Activated naive CD8-positive, alpha-beta T cell treated with anti-CD3 and anti-CD28 coated beads, Interleukin-2, amount 50 U/mL, for 24 hours (primary cell): ENCODE measurements at regions not wholly inside any gene's neighbourhood (a gene's known extent, or its start where the extent isn't known, plus 50 kb on each side); places are given as distances from the start of the nearest gene placed in this dataset.

Experiments
- ATAC-seq: fragments of 150-1000 bp; cut with Tn5 transposase; one replicate; pipeline ENCODE4 v1.10.0; 2021
- DNase-seq: peaks from one replicate; pipeline ENCODE4 v3.0.0; 2021
- H3K27ac Mint-ChIP-seq: one replicate; pipeline ENCODE4 v1.8.0; 2021; ENCODE audit warnings: mild to moderate bottlenecking, mixed read lengths
- H3K27me3 Mint-ChIP-seq: one replicate; pipeline ENCODE4 v1.8.0; 2021; ENCODE audit warnings: mixed read lengths
- H3K36me3 Mint-ChIP-seq: one replicate; pipeline ENCODE4 v1.8.0; 2021; ENCODE audit warnings: low read depth, mixed read lengths
- H3K4me1 Mint-ChIP-seq: one replicate; pipeline ENCODE4 v1.8.0; 2021; ENCODE audit warnings: mixed read lengths
- H3K4me3 Mint-ChIP-seq: one replicate; pipeline ENCODE4 v1.8.0; 2021; ENCODE audit warnings: mild to moderate bottlenecking, moderate library complexity, mixed read lengths
- H3K9me3 Mint-ChIP-seq: one replicate; pipeline ENCODE4 v1.8.0; 2021; ENCODE audit warnings: mixed read lengths

DNA sequence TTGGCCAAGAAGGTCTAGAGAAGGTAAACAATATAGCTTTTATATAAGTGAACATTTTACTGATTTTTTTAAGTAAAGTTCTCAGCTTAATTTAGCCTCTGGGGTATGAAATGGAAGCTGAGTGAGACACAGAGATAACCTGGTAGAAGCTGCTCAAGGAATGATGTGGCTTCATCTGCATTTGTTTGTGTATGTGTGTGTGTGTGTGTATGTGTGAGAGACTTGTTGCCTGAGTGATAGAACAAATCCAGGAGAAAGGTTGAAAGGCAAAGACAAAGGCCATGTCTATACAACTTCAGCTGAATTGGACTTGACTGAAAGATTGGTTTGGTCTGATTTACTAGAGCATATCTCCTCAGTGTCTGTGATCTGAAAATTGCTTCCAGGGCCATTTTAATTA, 63.6 kb downstream of the PCDH7 start:
- Mint-ChIP-seq H3K9me3 (no peaks in the 10 kb centered on the region), H3K4me1 (no peaks in the 10 kb centered on the region), H3K27ac (no peak overlapping the region), H3K36me3 (no peaks in the 10 kb centered on the region), H3K4me3 (no peak overlapping the region), H3K27me3 (no peaks in the 10 kb centered on the region)
- ATAC-seq: no peak
- DNase-seq: no peak

GRCh38 chr4:30789219-30789671, 69.1 kb downstream of the PCDH7 start:
- Mint-ChIP-seq H3K36me3 (no peaks in the 10 kb centered on the region), H3K27me3 (no peaks in the 10 kb centered on the region), H3K4me3 (no peak overlapping the region), H3K9me3 (no peaks in the 10 kb centered on the region), H3K27ac (no peak overlapping the region), H3K4me1 (no peaks in the 10 kb centered on the region)
- ATAC-seq (no peak), DNase-seq (no peak)

DNA sequence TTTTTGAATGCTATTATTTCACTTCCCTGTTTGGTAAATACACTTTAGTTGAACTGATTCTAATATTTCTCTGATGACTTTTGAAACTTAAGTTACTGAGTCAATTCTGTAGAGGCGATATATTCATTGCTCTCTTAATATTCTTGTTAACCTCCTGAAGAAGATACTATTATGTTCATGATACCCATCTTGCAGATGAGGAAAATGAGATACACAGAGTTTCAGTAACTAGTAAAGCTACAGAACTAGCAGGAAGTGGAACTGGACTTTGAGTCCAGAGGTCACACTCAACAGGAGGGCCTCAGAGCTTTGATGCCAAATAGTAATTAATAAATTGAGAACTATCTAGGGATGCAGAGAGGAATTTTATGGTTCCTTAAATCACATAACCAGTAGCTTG, 70.0 kb downstream of the PCDH7 start:
- Mint-ChIP-seq H3K36me3 (no peaks in the 10 kb centered on the region), H3K4me3 (no peak overlapping the region)
- DNase-seq: no peak

GRCh38 chr4:30790998-30791397, 70.8 kb downstream of the PCDH7 start:
- no peaks in the 10 kb centered on the region for H3K9me3 Mint-ChIP-seq
- no peak for ATAC-seq

More for the DNA sequence above, 70.0 kb downstream of the PCDH7 start:
- ATAC-seq: no peak
- no peaks in the 10 kb centered on the region for H3K27me3 Mint-ChIP-seq
- H3K27ac Mint-ChIP-seq: no peak overlapping the region
- no peaks in the 10 kb centered on the region for H3K4me1 Mint-ChIP-seq
- H3K9me3 Mint-ChIP-seq: no peaks in the 10 kb centered on the region

GRCh38 chr4:30792601-30793000, 72.4 kb downstream of the PCDH7 start:
- DNase-seq: no peak
- H3K36me3 Mint-ChIP-seq: no peaks in the 10 kb centered on the region
- no peaks in the 10 kb centered on the region for H3K9me3 Mint-ChIP-seq
- H3K4me1 Mint-ChIP-seq: no peaks in the 10 kb centered on the region
- H3K27ac Mint-ChIP-seq: no peak overlapping the region
- no peak overlapping the region for H3K4me3 Mint-ChIP-seq
- no peaks in the 10 kb centered on the region for H3K27me3 Mint-ChIP-seq
- no peak for ATAC-seq

More at GRCh38 chr4:30790998-30791397, 70.8 kb downstream of the PCDH7 start:
- Mint-ChIP-seq H3K4me3 (no peak overlapping the region), H3K27me3 (no peaks in the 10 kb centered on the region), H3K36me3 (no peaks in the 10 kb centered on the region), H3K27ac (no peak overlapping the region), H3K4me1 (no peaks in the 10 kb centered on the region)
- no peak for DNase-seq

GRCh38 chr4:30801876-30802275, 81.7 kb downstream of the PCDH7 start:
- ATAC-seq (no peak), DNase-seq (no peak)
- Mint-ChIP-seq H3K27me3 (no peaks in the 10 kb centered on the region), H3K36me3 (no peaks in the 10 kb centered on the region), H3K4me3 (no peak overlapping the region), H3K9me3 (peaks cover 19% of the 10 kb centered on the region), H3K27ac (no peak overlapping the region), H3K4me1 (no peaks in the 10 kb centered on the region)

- H3K36me3 Mint-ChIP-seq: no peaks in the 10 kb centered on the region
- no peak overlapping the region for H3K27ac Mint-ChIP-seq
- peaks cover 20% of the 10 kb centered on the region for H3K9me3 Mint-ChIP-seq
- H3K4me1 Mint-ChIP-seq: no peaks in the 10 kb centered on the region
- DNase-seq: no peak
- H3K27me3 Mint-ChIP-seq: no peaks in the 10 kb centered on the region
- no peak overlapping the region for H3K4me3 Mint-ChIP-seq
- no peak for ATAC-seq
These were observed 82.6 kb downstream of the PCDH7 start for GRCh38 chr4:30802622-30803323.

DNA sequence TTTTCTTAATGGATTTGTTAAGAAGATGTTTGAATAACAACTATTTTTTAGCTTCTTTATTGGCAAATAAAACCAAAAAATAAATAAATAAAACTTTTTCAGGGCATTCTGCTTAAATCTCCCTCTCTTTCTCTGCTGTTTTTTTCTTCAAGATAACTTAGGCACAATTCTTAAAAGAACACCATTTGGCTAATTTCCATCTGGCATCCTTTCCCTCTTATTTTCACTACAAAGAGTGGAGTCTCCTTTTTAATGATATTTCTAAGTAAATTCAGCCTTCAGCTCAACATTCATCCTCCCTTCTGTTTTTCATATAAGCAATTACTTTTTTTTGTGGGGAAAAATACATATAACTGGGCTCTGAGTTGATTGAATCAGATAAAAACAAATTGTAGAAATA, 88.1 kb downstream of the PCDH7 start:
- no peak overlapping the region for H3K27ac Mint-ChIP-seq
- no peaks in the 10 kb centered on the region for H3K36me3 Mint-ChIP-seq
- ATAC-seq: no peak
- no peaks in the 10 kb centered on the region for H3K4me1 Mint-ChIP-seq
- no peak overlapping the region for H3K4me3 Mint-ChIP-seq
- H3K27me3 Mint-ChIP-seq: no peaks in the 10 kb centered on the region
- H3K9me3 Mint-ChIP-seq: peaks cover 18% of the 10 kb centered on the region
- no peak for DNase-seq

DNA sequence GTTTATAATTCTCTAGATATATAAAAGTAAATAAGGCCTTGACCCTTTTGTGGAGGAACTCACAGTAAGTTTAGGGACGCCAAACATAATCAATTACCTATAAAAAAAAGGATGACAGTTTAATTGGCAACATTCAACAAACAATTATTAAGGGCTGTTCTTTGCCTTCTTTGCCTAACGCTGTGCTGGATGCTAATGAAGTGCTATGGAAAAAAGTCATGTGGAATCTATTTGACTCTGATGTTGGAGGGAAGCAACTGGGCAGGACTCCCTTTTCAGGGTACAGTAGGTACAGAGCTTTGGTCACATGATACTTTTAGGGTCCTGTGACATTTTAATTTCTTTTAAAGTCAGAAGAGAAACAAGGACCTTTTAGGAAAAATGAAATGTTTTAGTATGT, 91.1 kb downstream of the PCDH7 start:
- no peaks in the 10 kb centered on the region for H3K27me3 Mint-ChIP-seq
- ATAC-seq: no peak

DNA sequence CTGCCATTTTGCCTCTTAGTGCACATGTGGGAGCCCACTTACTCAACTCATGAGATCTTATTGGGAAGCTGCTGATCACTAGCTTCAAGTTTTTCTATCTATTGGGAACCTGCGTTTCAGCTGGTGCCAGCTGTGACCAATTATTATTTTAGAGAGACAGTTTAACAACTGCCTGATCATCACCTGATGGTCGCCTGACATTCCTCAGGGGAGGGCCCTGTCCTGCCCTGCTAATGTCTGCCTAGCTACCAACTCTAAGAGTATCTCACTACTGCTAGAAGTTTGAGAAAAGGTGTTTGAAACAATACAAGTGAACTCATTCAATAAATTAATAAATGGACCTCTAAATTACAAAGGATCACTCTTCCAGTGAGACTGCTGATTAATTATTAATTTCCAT, 95.5 kb downstream of the PCDH7 start:
- no peak overlapping the region for H3K27ac Mint-ChIP-seq
- ATAC-seq: no peak
- no peaks in the 10 kb centered on the region for H3K9me3 Mint-ChIP-seq
- no peak overlapping the region for H3K4me3 Mint-ChIP-seq
- H3K36me3 Mint-ChIP-seq: no peaks in the 10 kb centered on the region
- no peaks in the 10 kb centered on the region for H3K4me1 Mint-ChIP-seq
- no peak for DNase-seq
- H3K27me3 Mint-ChIP-seq: no peaks in the 10 kb centered on the region

More for the DNA sequence above, 91.1 kb downstream of the PCDH7 start:
- Mint-ChIP-seq H3K27ac (no peak overlapping the region), H3K4me3 (no peak overlapping the region), H3K36me3 (no peaks in the 10 kb centered on the region), H3K9me3 (peaks cover 8% of the 10 kb centered on the region), H3K4me1 (no peaks in the 10 kb centered on the region)
- DNase-seq: no peak

- Mint-ChIP-seq H3K36me3 (no peaks in the 10 kb centered on the region), H3K27ac (no peak overlapping the region), H3K4me3 (no peak overlapping the region), H3K27me3 (no peaks in the 10 kb centered on the region), H3K4me1 (no peaks in the 10 kb centered on the region), H3K9me3 (no peaks in the 10 kb centered on the region)
- DNase-seq (no peak), ATAC-seq (no peak)
These were observed 97.3 kb downstream of the PCDH7 start for GRCh38 chr4:30817447-30817846.

GRCh38 chr4:30818541-30818940, 98.4 kb downstream of the PCDH7 start:
- no peaks in the 10 kb centered on the region for H3K27me3 Mint-ChIP-seq
- no peak overlapping the region for H3K4me3 Mint-ChIP-seq
- H3K4me1 Mint-ChIP-seq: no peaks in the 10 kb centered on the region
- H3K36me3 Mint-ChIP-seq: no peaks in the 10 kb centered on the region
- no peak for ATAC-seq
- DNase-seq: no peak
- no peak overlapping the region for H3K27ac Mint-ChIP-seq
- no peaks in the 10 kb centered on the region for H3K9me3 Mint-ChIP-seq

- Mint-ChIP-seq H3K9me3 (peaks cover 7% of the 10 kb centered on the region), H3K36me3 (no peaks in the 10 kb centered on the region), H3K27ac (no peak overlapping the region), H3K4me1 (no peaks in the 10 kb centered on the region), H3K27me3 (no peaks in the 10 kb centered on the region), H3K4me3 (no peak overlapping the region)
- DNase-seq (no peak), ATAC-seq (no peak)
These were observed 101.1 kb downstream of the PCDH7 start for GRCh38 chr4:30821275-30821674.

- H3K4me3 Mint-ChIP-seq: no peak overlapping the region
- H3K27ac Mint-ChIP-seq: no peak overlapping the region
- no peaks in the 10 kb centered on the region for H3K36me3 Mint-ChIP-seq
- no peak for DNase-seq
- no peak for ATAC-seq
- H3K27me3 Mint-ChIP-seq: no peaks in the 10 kb centered on the region
- no peaks in the 10 kb centered on the region for H3K4me1 Mint-ChIP-seq
- peaks cover 7% of the 10 kb centered on the region for H3K9me3 Mint-ChIP-seq
These were observed 101.9 kb downstream of the PCDH7 start for GRCh38 chr4:30821859-30822612.

GRCh38 chr4:30822911-30823551, 102.9 kb downstream of the PCDH7 start:
- H3K36me3 Mint-ChIP-seq: no peaks in the 10 kb centered on the region
- H3K9me3 Mint-ChIP-seq: peaks cover 7% of the 10 kb centered on the region
- no peak overlapping the region for H3K4me3 Mint-ChIP-seq
- ATAC-seq (no peak), DNase-seq (no peak)
- no peak overlapping the region for H3K27ac Mint-ChIP-seq
- H3K4me1 Mint-ChIP-seq: no peaks in the 10 kb centered on the region
- H3K27me3 Mint-ChIP-seq: no peaks in the 10 kb centered on the region
